MCF 10A (cell line): ENCODE measurements at regions not wholly inside any gene's neighbourhood (a gene's known extent, or its start where the extent isn't known, plus 50 kb on each side); places are given as distances from the start of the nearest gene placed in this dataset.

Experiments used
- BruUV-seq: library from RNA; stranded (reverse); fragments of 400-500 nt; replicated peaks from 2 replicates; lab custom pipeline; 2021; lab: Mats Ljungman, UMichigan
- CTCF ChIA-PET: fragments of 300-600 bp; sonication (Branson Sonifier 250); formaldehyde crosslinking; extraction: SDS; loops from one replicate; lab custom pipeline; 2021; ENCODE audit warnings: antibody characterized with exemption, inconsistent platforms; lab: Yijun Ruan, JAX
- POLR2A ChIA-PET: fragments of 300-600, 350-650 bp; sonication (Branson Sonifier 250); formaldehyde crosslinking; extraction: SDS; loops from one replicate; lab custom pipeline; 2020; ENCODE audit warnings: antibody characterized with exemption, inconsistent platforms; lab: Yijun Ruan, JAX
- DNase-seq: peaks from one replicate; pipeline ENCODE4 v3.0.0-alpha.2; 2018; ENCODE audit not compliant: unreplicated experiment
- H3K27ac Mint-ChIP-seq: one replicate; pipeline ENCODE4 v1.8.0; 2022; ENCODE audit warnings: mild to moderate bottlenecking, low read depth, mixed read lengths; ENCODE audit not compliant: unreplicated experiment
- H3K27me3 Mint-ChIP-seq: one replicate; pipeline ENCODE4 v1.8.0; 2022; ENCODE audit warnings: mixed read lengths; ENCODE audit not compliant: insufficient read depth, unreplicated experiment
- H3K36me3 Mint-ChIP-seq: one replicate; pipeline ENCODE4 v1.8.0; 2022; ENCODE audit warnings: mild to moderate bottlenecking, moderate library complexity, mixed read lengths; ENCODE audit not compliant: insufficient read depth, unreplicated experiment
- H3K4me1 Mint-ChIP-seq: one replicate; pipeline ENCODE4 v1.8.0; 2022; ENCODE audit warnings: mixed read lengths; ENCODE audit not compliant: insufficient read depth, unreplicated experiment
- H3K4me3 Mint-ChIP-seq: one replicate; pipeline ENCODE4 v1.8.0; 2022; ENCODE audit warnings: mild to moderate bottlenecking, moderate library complexity, mixed read lengths; ENCODE audit not compliant: unreplicated experiment
- H3K9me3 Mint-ChIP-seq: one replicate; pipeline ENCODE4 v1.8.0; 2022; ENCODE audit warnings: mixed read lengths; ENCODE audit not compliant: unreplicated experiment
- intact Hi-C: fragments of 100-400 bp; cut with micrococcal nuclease; formaldehyde crosslinking; loops from 2 replicates; pipeline ENCODE4 v1.14.1; 2022
- TF ChIP-seq, protein P1 (sequence below): fragments of 200-600 bp; IDR thresholded peaks from one replicate; pipeline ENCODE4 v1.8.0; 2022; ENCODE audit warnings: antibody characterized with exemption, mild to moderate bottlenecking; ENCODE audit not compliant: unreplicated experiment

DNA sequence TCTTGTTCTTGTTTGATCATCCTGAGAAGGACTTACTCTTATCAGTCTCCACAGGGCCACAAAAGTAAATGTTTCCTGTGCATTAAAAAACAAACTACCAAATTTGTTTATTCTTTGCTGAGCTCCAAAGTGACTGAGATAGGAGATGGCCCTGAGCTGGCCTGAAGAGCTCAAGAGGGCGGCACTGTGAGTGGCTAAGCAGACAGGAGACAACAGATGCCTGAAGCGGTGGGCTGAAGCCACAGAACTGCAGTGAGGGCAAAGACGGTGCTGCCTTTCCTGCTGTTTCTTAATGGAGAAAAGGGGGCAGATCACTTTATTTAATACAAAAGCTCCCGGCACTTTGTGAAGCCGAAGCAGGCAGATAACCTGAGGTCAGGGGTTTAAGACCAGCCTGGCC is 379.6 kb downstream of the ARL4A start:
- Mint-ChIP-seq H3K27ac (no peak overlapping the region), H3K4me1 (peaks cover 5% of the 10 kb centered on the region), H3K4me3 (no peak overlapping the region), H3K27me3 (no peaks in the 10 kb centered on the region), H3K36me3 (peaks cover 5% of the 10 kb centered on the region), H3K9me3 (no peaks in the 10 kb centered on the region)
- TF ChIP-seq, protein P1, sequence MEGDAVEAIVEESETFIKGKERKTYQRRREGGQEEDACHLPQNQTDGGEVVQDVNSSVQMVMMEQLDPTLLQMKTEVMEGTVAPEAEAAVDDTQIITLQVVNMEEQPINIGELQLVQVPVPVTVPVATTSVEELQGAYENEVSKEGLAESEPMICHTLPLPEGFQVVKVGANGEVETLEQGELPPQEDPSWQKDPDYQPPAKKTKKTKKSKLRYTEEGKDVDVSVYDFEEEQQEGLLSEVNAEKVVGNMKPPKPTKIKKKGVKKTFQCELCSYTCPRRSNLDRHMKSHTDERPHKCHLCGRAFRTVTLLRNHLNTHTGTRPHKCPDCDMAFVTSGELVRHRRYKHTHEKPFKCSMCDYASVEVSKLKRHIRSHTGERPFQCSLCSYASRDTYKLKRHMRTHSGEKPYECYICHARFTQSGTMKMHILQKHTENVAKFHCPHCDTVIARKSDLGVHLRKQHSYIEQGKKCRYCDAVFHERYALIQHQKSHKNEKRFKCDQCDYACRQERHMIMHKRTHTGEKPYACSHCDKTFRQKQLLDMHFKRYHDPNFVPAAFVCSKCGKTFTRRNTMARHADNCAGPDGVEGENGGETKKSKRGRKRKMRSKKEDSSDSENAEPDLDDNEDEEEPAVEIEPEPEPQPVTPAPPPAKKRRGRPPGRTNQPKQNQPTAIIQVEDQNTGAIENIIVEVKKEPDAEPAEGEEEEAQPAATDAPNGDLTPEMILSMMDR, result no peak
- no TSS peak for BruUV-seq
- ChIA-PET POLR2A (interaction anchor here (0.7 to 1.3 kb wide), 3 partner anchors 8 to 25 kb away, joined by 3 read pairs; no protein-coding TSS in a partner anchor), CTCF (interaction anchor here (0.6 kb wide), 1 partner anchor 199 kb away, joined by 3 read pairs; no protein-coding TSS in a partner anchor)
- DNase-seq, result no peak
- intact Hi-C loops, result no loop called here

DNA sequence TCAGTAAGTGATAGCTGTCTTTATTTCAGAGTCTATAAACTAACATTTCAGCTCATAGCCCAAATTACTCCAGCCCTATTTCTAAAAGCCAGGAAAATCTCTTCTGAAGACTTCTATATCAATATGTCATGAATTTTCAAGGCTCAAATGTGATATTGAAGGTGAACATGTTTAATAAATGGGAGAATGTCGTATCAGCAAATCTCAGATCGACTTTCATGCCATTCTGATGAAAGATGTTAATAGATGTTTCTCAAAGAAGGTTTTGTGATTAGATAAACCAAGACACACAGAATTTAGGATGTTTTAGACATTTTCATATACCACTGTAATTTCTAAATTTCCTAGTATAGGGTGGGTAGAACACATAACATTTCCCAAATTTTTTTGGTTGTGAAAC is 380.6 kb downstream of the ARL4A start:
- TF ChIP-seq, protein P1, result no peak
- H3K4me1 Mint-ChIP-seq, result peaks cover 9% of the 10 kb centered on the region

DNA sequence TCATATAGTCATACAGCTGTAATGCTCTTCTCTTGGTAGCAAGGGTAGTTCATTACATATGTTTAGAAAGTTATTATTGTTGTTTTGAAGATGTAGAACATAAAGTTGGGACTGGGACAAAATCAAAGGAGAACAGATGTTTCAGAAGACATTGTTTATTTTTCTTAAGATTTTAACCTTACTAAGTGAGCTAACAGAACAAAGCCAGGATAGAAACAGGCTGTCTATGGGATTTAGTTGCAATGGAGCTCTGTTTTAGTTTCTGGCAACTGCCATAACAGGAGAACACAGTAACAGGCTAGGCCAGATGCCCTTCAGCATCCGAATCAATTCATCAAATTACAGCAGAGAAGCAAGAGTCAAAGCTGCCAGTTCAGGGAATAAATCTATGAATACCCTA is 382.4 kb downstream of the ARL4A start:
- no peak for DNase-seq
- CTCF ChIA-PET, result no interaction called here
- BruUV-seq, result no TSS peak
- Mint-ChIP-seq H3K27me3 (no peaks in the 10 kb centered on the region), H3K4me1 (peaks cover 9% of the 10 kb centered on the region), H3K4me3 (no peak overlapping the region), H3K9me3 (no peaks in the 10 kb centered on the region), H3K27ac (no peak overlapping the region), H3K36me3 (no peaks in the 10 kb centered on the region)
- TF ChIP-seq, protein P1, result no peak
- intact Hi-C loops, result no loop called here
- POLR2A ChIA-PET, result interaction anchor here (1.2 kb wide), 1 partner anchor 10 kb away, joined by 4 read pairs; no protein-coding TSS in a partner anchor

More for the DNA sequence above, 380.6 kb downstream of the ARL4A start:
- intact Hi-C loops, result no loop called here
- H3K9me3 Mint-ChIP-seq, result no peaks in the 10 kb centered on the region
- peaks cover 2% of the 10 kb centered on the region for H3K36me3 Mint-ChIP-seq
- no peak overlapping the region for H3K4me3 Mint-ChIP-seq
- ChIA-PET POLR2A (interaction anchor here (0.8 to 1.3 kb wide), 2 partner anchors 9 to 10 kb away, joined by 3 read pairs; no protein-coding TSS in a partner anchor), CTCF (interaction anchor here (0.5 to 0.7 kb wide), 3 partner anchors 150 to 546 kb away, joined by 3 read pairs; no protein-coding TSS in a partner anchor)
- no peaks in the 10 kb centered on the region for H3K27me3 Mint-ChIP-seq
- no peak overlapping the region for H3K27ac Mint-ChIP-seq
- no peak for DNase-seq
- no TSS peak for BruUV-seq

DNA sequence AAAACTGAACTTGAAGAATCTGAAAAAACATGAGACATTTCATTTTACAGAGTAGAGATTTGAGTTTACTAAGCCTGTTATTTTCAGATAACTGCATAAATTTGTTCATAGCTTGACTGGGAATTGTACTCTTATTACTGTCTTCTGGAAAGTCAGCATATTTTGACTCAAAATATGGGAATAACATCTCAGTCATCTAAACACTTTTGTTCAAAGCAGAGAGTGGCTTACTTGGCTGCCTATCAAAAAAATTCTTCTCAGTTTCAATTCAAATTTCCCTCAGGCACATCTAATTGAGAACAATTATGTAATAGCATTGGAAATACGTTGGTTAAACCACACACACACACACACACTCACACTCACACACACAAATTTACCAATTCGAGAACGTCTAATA is 384.6 kb downstream of the ARL4A start:
- no TSS peak for BruUV-seq
- H3K27ac Mint-ChIP-seq, result no peak overlapping the region

More for the DNA sequence above, 384.6 kb downstream of the ARL4A start:
- intact Hi-C loops, result no loop called here
- Mint-ChIP-seq H3K9me3 (no peaks in the 10 kb centered on the region), H3K4me1 (peaks cover 12% of the 10 kb centered on the region), H3K36me3 (no peaks in the 10 kb centered on the region), H3K4me3 (no peak overlapping the region), H3K27me3 (no peaks in the 10 kb centered on the region)
- ChIA-PET POLR2A (interaction anchor here (0.9 kb wide), 1 partner anchor 10 kb away, joined by 3 read pairs; no protein-coding TSS in a partner anchor), CTCF (no interaction called here)
- DNase-seq, result peak; percentile 36
- TF ChIP-seq, protein P1, result no peak
